ENCODE measurements at regions not wholly inside any gene's neighbourhood (a gene's known extent, or its start where the extent isn't known, plus 50 kb on each side); places are given as distances from the start of the nearest gene placed in this dataset.
A peak's percentile ranks its signal among the peaks of the same experiment; 100 is the strongest.

GRCh38 chr11:95697614-95698408 lies 91.8 kb downstream of the FAM76B start:
- DNase-seq: no peak
- peak overlapping the region in 2 of 4 donors; percentile 20 to 74 for H3K27ac ChIP-seq
- TF ChIP-seq CTCF (IDR thresholded peaks at IDR 0.05) (no peak), POLR2A (IDR thresholded peaks at IDR 0.05) (no peak)

GRCh38 chr11:95695181-95695580 lies 94.4 kb downstream of the FAM76B start:
- peaks cover 0 to 7% (median 3%) of the 10 kb centered on the region in 4 donors for H3K4me1 ChIP-seq
- H3K27ac ChIP-seq: no peak overlapping the region
- H3K9me3 ChIP-seq: no peaks in the 10 kb centered on the region
- TF ChIP-seq POLR2A (IDR thresholded peaks at IDR 0.05): no peak
- no peak for TF ChIP-seq CTCF (IDR thresholded peaks at IDR 0.05)
- H3K36me3 ChIP-seq: no peaks in the 10 kb centered on the region
- DNase-seq: no peak
- H3K4me3 ChIP-seq: no peak overlapping the region
- no peaks in the 10 kb centered on the region for H3K27me3 ChIP-seq

More at GRCh38 chr11:95697614-95698408, 91.8 kb downstream of the FAM76B start:
- no peak overlapping the region for H3K4me3 ChIP-seq
- no peaks in the 10 kb centered on the region for H3K36me3 ChIP-seq
- no peaks in the 10 kb centered on the region for H3K27me3 ChIP-seq
- no peaks in the 10 kb centered on the region for H3K9me3 ChIP-seq
- peaks cover 0 to 11% (median 4%) of the 10 kb centered on the region in 4 donors for H3K4me1 ChIP-seq

- no peaks in the 10 kb centered on the region for H3K27me3 ChIP-seq
- no peaks in the 10 kb centered on the region for H3K9me3 ChIP-seq
- no peak for TF ChIP-seq CTCF (IDR thresholded peaks at IDR 0.05)
- TF ChIP-seq POLR2A (IDR thresholded peaks at IDR 0.05): no peak
These were observed 96.3 kb downstream of the FAM76B start for GRCh38 chr11:95693298-95693697.

GRCh38 chr11:95692526-95693260 lies 96.9 kb downstream of the FAM76B start:
- H3K27ac ChIP-seq: peak overlapping the region in 2 of 4 donors; percentile 13 to 59
- no peaks in the 10 kb centered on the region for H3K36me3 ChIP-seq
- TF ChIP-seq POLR2A (IDR thresholded peaks at IDR 0.05) (no peak), CTCF (IDR thresholded peaks at IDR 0.05) (no peak)
- peak in 1 of 3 donors; percentile 53 for DNase-seq
- H3K4me1 ChIP-seq: peaks cover 0 to 3% (median 0%) of the 10 kb centered on the region in 4 donors
- no peaks in the 10 kb centered on the region for H3K27me3 ChIP-seq
- H3K4me3 ChIP-seq: no peak overlapping the region
- H3K9me3 ChIP-seq: no peaks in the 10 kb centered on the region

More at GRCh38 chr11:95693298-95693697, 96.3 kb downstream of the FAM76B start:
- Histone ChIP-seq H3K4me1 (peaks cover 0 to 3% (median 0%) of the 10 kb centered on the region in 4 donors), H3K27ac (peak overlapping the region in 1 of 4 donors; percentile 62), H3K4me3 (no peak overlapping the region), H3K36me3 (no peaks in the 10 kb centered on the region)
- no peak for DNase-seq

GRCh38 chr11:95690100-95690499 lies 99.5 kb downstream of the FAM76B start:
- TF ChIP-seq CTCF (IDR thresholded peaks at IDR 0.05) (no peak), POLR2A (IDR thresholded peaks at IDR 0.05) (no peak)
- no peaks in the 10 kb centered on the region for H3K36me3 ChIP-seq

More at GRCh38 chr11:95690100-95690499, 99.5 kb downstream of the FAM76B start:
- H3K9me3 ChIP-seq: no peaks in the 10 kb centered on the region
- H3K27me3 ChIP-seq: no peaks in the 10 kb centered on the region
- peaks cover 0 to 3% (median 0%) of the 10 kb centered on the region in 4 donors for H3K4me1 ChIP-seq
- no peak for DNase-seq
- H3K4me3 ChIP-seq: no peak overlapping the region
- peak overlapping the region in 1 of 4 donors; percentile 59 for H3K27ac ChIP-seq

Measured in Peyer's patch (tissue), 4 donors.